Right ventricle myocardium inferior (tissue), 1 donor: ENCODE measurements at regions not wholly inside any gene's neighbourhood (a gene's known extent, or its start where the extent isn't known, plus 50 kb on each side); places are given as distances from the start of the nearest gene placed in this dataset.

Experiments
- ATAC-seq: fragments of 200-7000 bp; cut with Tn5 transposase; one replicate; pipeline ENCODE4 v1.9.1; 2020; ENCODE audit warnings: mild to moderate bottlenecking, moderate library complexity
- DNase-seq: peaks from one replicate; pipeline ENCODE4 v3.0.0; 2021; ENCODE audit errors: missing footprints
- intact Hi-C: fragments of 100-400 bp; cut with DNase I; formaldehyde crosslinking; loops from one replicate; pipeline ENCODE4 v1.11.0; 2022
- donor health status: DM: no; HTN: yes; CAD: no; lungs with severe emphysema.

DNA sequence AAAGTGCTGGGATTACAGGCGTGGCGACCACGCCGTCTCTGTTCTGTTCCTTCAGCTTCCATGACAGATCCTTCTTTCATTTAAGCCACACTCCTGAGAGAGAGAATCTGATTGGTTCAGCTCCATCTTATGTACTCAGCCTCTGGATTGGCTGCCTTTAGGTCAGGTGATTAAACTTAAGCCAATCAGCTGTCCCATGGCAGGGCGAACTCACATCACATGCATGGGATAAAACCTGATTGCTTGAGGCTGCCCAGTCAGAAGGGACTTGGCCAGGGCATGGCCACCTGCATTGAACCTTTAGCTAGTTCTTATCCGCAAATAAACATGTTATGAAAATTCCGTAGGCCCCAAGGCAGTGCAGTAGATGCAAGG, 274.2 kb downstream of the SUDS3 start:
- intact Hi-C loops, result no loop called here
- ATAC-seq (no peak), DNase-seq (no peak)

- no peak for ATAC-seq
- intact Hi-C loops, result no loop called here
Observed at GRCh38 chr12:118651487-118651886, 275.1 kb downstream of the SUDS3 start.

GRCh38 chr12:118655588-118655987, 279.2 kb downstream of the SUDS3 start:
- intact Hi-C loops, result no loop called here
- DNase-seq (no peak), ATAC-seq (no peak)

More at GRCh38 chr12:118651487-118651886, 275.1 kb downstream of the SUDS3 start:
- no peak for DNase-seq

DNA sequence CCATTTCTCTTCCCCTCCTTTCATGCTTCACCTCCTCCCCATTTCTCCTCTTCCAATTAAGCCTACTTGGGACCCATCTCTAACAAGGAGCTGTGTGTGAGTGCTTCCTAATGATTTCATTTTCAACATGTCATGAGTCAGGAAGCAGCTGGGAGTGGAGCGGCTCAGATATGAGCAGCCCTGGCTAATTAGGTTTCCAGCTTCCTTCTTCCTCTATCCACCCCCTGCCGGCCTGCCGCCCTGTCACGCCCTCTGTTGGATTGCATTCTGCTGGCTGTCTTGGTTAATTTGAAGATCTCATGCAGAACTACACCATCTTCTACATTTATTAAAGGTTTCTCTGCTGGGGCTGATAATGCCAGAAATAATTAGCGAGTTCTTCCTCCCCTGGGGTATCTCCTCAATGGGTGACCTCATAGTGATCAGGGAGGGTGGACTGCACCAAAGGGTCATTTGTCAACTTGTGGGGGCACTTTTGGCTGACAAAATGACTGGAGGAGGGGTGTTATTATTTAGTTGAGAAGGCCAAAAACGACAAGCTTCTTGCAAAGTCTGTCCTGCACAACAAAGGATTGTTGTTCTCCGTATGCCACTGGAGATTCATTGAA, 300.9 kb upstream of the SRRM4 start:
- DNase-seq (no peak), ATAC-seq (peak; percentile 82)
- intact Hi-C loops, result no loop called here

- DNase-seq (no peak), ATAC-seq (no peak)
- intact Hi-C loops, result no loop called here
Observed at GRCh38 chr12:118682656-118683055, 298.7 kb upstream of the SRRM4 start.

DNA sequence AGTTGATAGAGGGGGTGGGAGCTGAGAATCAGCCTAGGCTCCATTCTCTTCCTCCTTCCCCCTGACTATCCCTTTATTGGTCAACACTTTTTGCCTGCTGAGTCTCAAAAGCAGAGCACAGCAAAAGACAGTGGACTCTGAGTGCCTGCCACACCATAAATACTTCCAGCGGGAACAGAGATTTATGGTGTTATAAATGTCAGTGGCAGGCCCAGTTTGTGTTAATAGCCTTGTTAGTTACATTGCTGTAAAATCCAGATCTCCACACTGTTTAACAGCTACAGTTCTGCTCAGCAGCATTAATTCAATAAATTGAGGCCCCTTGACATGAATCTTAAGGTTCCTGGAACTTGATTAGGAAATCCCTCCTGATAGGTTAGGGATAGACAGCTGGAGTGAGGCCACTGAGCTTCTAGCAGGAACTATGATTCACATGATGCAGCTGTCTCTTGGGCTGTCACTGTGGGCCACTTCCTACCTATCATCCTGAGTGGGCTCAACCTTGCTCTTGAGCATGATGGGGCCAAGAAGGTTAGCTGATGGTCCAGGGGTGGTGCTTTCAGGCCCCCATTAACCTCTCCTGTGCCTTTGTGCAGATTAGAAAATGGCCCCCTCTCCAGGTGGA, 295.2 kb upstream of the SRRM4 start:
- intact Hi-C loops, result no loop called here
- no peak for ATAC-seq
- no peak for DNase-seq

GRCh38 chr12:118689793-118690192, 291.5 kb upstream of the SRRM4 start:
- no peak for ATAC-seq
- intact Hi-C loops, result no loop called here
- DNase-seq, result no peak

DNA sequence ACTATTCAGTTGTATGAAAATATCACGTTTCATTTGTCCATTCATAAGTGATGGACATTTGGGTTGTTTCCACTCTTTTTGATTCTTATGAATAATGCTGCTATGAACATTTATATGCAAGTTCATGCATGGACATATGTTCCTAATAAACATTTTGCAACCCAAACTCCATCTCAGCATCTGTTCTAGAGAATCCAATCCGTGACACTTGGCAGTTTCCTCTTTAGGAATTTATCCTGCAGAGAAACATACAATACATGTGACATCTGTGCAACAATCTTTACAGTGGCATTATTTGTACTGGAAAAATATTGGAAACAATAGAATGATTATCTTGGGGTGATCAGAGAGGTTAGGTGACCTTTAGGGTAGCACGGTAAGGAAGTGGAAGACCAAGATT, 290.8 kb upstream of the SRRM4 start:
- intact Hi-C loops, result no loop called here
- ATAC-seq (no peak), DNase-seq (no peak)

- DNase-seq (peak; percentile 60), ATAC-seq (peak; percentile 76)
- intact Hi-C loops, result no loop called here
Observed at GRCh38 chr12:118694128-118694775, 287.1 kb upstream of the SRRM4 start.

GRCh38 chr12:118704527-118705241, 276.7 kb upstream of the SRRM4 start:
- DNase-seq (no peak), ATAC-seq (no peak)
- intact Hi-C loops, result no loop called here

DNA sequence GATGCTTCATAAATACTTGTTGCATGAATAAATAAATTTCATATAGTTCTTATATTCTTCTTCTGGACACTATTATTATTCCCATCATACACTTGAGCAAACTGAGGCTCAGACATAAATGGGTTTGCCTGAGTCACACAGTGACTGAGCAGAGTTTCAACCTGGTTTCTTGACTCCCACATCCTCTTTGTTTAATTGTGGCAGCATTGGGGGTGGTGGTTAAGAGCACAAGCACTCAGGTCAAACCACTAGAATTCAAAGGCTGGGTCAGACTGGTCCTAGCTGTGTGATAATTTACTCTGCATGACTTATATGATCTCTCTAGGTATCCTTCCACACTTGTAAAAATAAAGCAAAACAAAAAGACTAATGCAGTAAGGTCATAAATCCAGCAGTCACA, 274.9 kb upstream of the SRRM4 start:
- intact Hi-C loops, result no loop called here
- DNase-seq (no peak), ATAC-seq (no peak)

- DNase-seq, result no peak
- no peak for ATAC-seq
- intact Hi-C loops, result no loop called here
Observed at GRCh38 chr12:118709946-118710345, 271.4 kb upstream of the SRRM4 start.

DNA sequence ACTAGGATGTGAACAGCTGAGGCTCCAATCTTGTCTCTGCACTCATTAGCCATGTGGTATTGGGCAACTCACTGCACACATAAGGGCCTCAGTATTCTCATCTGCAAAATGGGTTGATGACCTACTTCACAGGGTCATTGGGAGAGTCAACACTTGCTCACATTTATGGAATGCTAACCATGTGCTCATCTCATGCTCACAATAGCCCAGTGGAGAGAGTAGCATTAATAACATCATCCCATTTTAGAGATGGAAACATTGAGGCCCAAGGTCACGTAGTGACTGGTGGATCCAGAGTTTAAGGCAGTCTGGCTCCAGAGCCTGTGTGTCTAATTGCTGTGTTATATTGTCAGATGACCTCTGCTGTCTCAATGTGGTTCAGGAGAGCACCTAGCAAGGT, 270.2 kb upstream of the SRRM4 start:
- no peak for DNase-seq
- ATAC-seq, result no peak
- intact Hi-C loops, result no loop called here

DNA sequence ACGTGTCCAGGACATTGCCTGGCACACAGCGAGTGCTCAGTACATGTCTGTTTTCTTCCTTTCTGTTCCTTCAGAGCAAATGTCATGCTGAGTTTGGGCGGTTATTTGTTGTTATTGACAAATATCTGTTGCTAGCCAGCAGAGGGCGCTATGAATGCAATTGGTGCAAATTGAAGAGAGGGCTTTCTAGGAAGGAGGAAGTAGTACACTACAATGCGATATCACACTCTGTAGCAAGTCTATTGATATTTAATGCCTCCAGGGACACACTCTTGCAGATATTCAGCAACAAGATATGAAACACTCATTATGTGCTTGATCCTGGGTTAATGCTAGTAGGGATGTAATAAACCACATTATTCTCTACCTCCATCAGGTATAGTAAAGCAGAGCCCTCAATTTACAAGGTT, 267.3 kb upstream of the SRRM4 start:
- intact Hi-C loops, result no loop called here
- DNase-seq (no peak), ATAC-seq (no peak)

DNA sequence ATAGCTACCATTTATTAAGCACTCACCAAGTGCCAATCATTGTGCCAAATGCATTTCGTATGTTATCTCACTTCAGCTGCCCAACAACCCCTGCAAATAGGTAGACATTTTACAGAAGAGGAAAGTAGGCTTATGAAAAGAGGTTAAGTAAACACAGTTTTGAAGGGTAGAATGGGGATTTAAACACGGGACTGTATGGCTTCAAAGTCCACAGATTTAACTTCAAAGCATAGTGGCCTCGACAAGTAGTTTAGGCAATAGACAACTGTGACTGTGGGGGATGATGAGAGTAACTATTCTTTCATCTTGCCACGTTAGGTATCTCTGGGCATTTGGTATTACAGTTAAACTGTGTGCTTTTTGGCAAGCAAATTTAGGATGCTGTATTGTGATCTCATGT, 266.8 kb upstream of the SRRM4 start:
- intact Hi-C loops, result no loop called here

DNA sequence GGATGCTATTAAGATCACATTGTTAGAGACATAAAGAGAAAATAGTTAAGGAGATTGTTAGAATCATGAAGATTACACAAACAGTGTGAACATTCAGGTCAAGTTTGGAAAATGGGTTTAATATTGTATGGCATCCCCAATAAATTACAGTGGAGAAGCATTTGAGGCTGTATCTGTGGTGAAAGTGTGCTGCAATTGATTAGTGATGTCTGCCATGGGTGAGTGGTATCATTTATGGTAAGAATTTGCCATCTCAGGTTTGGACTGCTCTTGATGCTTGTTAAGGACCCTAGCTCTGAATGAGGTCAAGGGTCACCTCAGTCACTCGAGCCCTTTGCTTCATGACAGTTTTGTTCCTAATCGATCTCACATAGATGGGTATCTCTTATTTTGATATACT, 265.7 kb upstream of the SRRM4 start:
- intact Hi-C loops, result no loop called here
- ATAC-seq, result no peak
- DNase-seq, result no peak

More for the DNA sequence above, 266.8 kb upstream of the SRRM4 start:
- no peak for DNase-seq
- ATAC-seq, result no peak

GRCh38 chr12:118727196-118727978, 254.0 kb upstream of the SRRM4 start:
- ATAC-seq, result no peak
- intact Hi-C loops, result no loop called here
- DNase-seq, result peak; percentile 5

DNA sequence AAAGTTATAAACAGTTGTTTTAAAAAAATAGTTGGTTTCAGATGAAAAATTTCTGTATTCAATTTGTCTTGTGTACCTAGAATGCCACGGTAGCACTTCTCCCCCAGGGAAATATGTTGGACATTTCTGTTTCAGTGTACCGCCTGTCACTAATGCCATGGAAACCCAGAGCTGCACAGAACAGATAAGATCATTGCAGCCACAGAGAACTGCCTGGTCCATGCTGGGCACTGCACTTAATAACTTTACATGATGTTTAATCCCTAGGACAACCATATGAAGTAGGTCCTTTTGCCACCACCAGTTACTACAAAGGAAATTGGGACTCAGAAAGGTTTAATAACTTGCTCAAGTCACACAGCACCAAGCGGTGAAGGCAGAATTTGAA, 253.4 kb upstream of the SRRM4 start:
- intact Hi-C loops, result no loop called here
- ATAC-seq, result no peak
- DNase-seq, result no peak

DNA sequence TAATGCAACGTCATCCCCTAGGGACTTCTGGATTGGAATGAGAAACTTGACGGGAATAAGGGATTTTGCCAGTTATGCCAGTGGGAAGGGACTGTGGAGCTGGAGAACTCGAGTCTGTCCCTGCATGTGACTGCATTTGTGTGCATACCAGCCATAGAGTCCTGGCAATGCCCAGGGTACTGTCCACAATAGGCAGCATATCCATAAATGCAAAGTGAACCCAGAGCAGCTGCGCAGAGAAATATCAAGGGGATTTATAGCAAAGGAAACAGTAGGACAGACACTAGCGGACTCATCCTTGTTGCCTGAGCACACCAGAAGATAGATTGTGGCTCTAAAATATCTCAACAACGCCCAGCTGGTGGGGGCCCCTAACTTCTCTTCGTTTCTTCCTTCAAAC, 247.1 kb upstream of the SRRM4 start:
- no peak for ATAC-seq

More for the DNA sequence above, 247.1 kb upstream of the SRRM4 start:
- intact Hi-C loops, result no loop called here
- no peak for DNase-seq
